ENCODE measurements at regions not wholly inside any gene's neighbourhood (a gene's known extent, or its start where the extent isn't known, plus 50 kb on each side); places are given as distances from the start of the nearest gene placed in this dataset.

GRCh38 chrX:45360571-45360970 is 159.9 kb upstream of the DIPK2B start:
- Histone ChIP-seq H3K27me3 (no peaks in the 10 kb centered on the region), H3K27ac (no peak overlapping the region), H3K9me3 (no peaks in the 10 kb centered on the region), H3K4me3 (no peak overlapping the region), H3K36me3 (no peaks in the 10 kb centered on the region), H3K4me1 (no peaks in the 10 kb centered on the region)
- intact Hi-C loops (cut with DNase I; ENCODE audit: low total_unique reads) (no loop called here), in situ Hi-C loops (cut with MboI; ENCODE audit: low pct_ligation_motif_present in 1 of 4, low pct_unique_long_range_greater_than_20kb in 1 of 4, low sequenced_read_pairs in 3 of 4) (no loop called here)
- DNase-seq = no peak
- WGBS, 2 donors (ENCODE audit: low coverage in 1 of 2) = 100% methylated on average over 1 of the region's 1 CpG; no CpG with 5 or more reads in 1 of the 2 donors
- no peak for TF ChIP-seq CTCF (IDR thresholded peaks at IDR 0.05)
- TF ChIP-seq POLR2A (IDR thresholded peaks at IDR 0.05) = no peak
- no peak for TF ChIP-seq EP300 (IDR thresholded peaks at IDR 0.05; ENCODE audit: low read depth)
- TF ChIP-seq POLR2AphosphoS5 (IDR thresholded peaks at IDR 0.05) = no peak

DNA sequence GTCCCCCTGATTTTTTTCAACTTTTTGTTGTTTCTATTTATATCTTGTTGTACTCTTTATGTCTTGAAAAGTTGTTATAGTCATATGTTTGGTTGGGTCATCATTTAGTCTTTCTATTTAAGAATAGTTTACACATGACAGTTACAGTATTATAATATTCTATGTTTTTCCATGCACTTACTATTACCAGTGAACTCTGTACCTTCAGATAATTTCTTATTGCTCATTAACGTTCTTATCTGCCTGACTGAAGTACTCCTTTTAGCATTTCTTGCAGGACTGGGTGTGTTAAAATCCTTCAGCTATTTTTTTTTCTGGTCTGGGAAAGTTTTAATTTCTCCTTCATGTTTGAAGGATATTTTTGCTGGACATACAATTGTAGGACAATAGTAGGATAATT is 157.7 kb upstream of the DIPK2B start:
- no peaks in the 10 kb centered on the region for H3K4me1 ChIP-seq
- in situ Hi-C loops (cut with MboI; ENCODE audit: low pct_ligation_motif_present in 1 of 4, low pct_unique_long_range_greater_than_20kb in 1 of 4, low sequenced_read_pairs in 3 of 4) = no loop called here
- WGBS, 2 donors (ENCODE audit: low coverage in 1 of 2) = 29 to 43% methylated on average over 1 of the region's 1 CpG
- no peak for TF ChIP-seq POLR2AphosphoS5 (IDR thresholded peaks at IDR 0.05)
- no peak for TF ChIP-seq EP300 (IDR thresholded peaks at IDR 0.05; ENCODE audit: low read depth)
- no peak for TF ChIP-seq CTCF (IDR thresholded peaks at IDR 0.05)
- no peak for TF ChIP-seq POLR2A (IDR thresholded peaks at IDR 0.05)
- no peak overlapping the region for H3K4me3 ChIP-seq
- DNase-seq = no peak
- H3K27me3 ChIP-seq = no peaks in the 10 kb centered on the region
- H3K9me3 ChIP-seq = no peaks in the 10 kb centered on the region
- intact Hi-C loops (cut with DNase I; ENCODE audit: low total_unique reads) = no loop called here
- peak overlapping the region in 2 of 4 donors; percentile 9 for H3K27ac ChIP-seq
- H3K36me3 ChIP-seq = no peaks in the 10 kb centered on the region

DNA sequence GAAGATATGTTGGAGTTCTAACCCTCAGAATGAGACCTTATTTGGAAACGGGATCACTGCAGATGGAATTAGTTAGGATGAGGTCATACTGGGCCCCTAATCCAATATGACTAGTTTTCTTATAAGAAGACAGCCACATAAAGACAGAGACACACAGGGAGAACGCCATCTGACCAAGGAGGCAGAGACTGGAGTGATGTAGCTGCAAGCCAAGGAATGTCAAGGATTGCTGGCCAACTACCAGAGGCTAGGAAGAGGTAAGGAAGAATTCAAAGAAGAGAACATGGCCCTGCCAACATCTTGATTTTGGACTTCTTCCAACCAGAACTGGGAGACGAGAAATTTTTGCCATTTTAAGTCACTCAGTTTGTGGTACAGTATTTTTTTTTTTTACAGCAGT is 152.8 kb upstream of the DIPK2B start:
- Histone ChIP-seq H3K9me3 (no peaks in the 10 kb centered on the region), H3K36me3 (no peaks in the 10 kb centered on the region), H3K27ac (no peak overlapping the region), H3K4me3 (no peak overlapping the region), H3K4me1 (no peaks in the 10 kb centered on the region), H3K27me3 (no peaks in the 10 kb centered on the region)
- intact Hi-C loops (cut with DNase I; ENCODE audit: low total_unique reads) (no loop called here), in situ Hi-C loops (cut with MboI; ENCODE audit: low pct_ligation_motif_present in 1 of 4, low pct_unique_long_range_greater_than_20kb in 1 of 4, low sequenced_read_pairs in 3 of 4) (no loop called here)
- no peak for DNase-seq
- no peak for TF ChIP-seq EP300 (IDR thresholded peaks at IDR 0.05; ENCODE audit: low read depth)
- no peak for TF ChIP-seq POLR2A (IDR thresholded peaks at IDR 0.05)
- 50% methylated on average over 3 of the region's 3 CpGs; no CpG with 5 or more reads in 1 of the 2 donors for WGBS, 2 donors (ENCODE audit: low coverage in 1 of 2)

DNA sequence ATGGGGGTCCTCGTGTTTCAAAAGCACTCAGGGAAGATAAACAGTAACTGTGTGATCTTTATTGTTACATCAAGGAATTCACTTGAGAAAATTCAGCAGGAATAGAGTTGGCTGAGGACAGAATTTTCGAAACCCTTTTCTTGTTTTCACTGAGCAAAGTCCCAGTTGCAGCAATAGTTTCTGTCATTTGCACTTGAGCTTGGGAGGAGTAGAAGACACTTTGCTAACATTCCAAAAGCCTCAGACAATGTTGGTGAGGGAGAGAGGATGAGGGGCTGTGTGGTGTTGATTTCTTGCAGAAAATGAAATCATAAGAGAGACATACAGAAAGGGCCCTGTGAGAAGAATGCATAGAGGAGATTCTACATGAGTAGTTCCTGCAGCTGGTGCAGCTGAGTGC is 151.9 kb upstream of the DIPK2B start:
- no peaks in the 10 kb centered on the region for H3K27me3 ChIP-seq
- H3K9me3 ChIP-seq = no peaks in the 10 kb centered on the region
- DNase-seq = no peak
- TF ChIP-seq POLR2A (IDR thresholded peaks at IDR 0.05) (no peak), EP300 (IDR thresholded peaks at IDR 0.05; ENCODE audit: low read depth) (no peak), POLR2AphosphoS5 (IDR thresholded peaks at IDR 0.05) (no peak), CTCF (IDR thresholded peaks at IDR 0.05) (no peak)
- 56% methylated on average over 2 of the region's 2 CpGs; no CpG with 5 or more reads in 1 of the 2 donors for WGBS, 2 donors (ENCODE audit: low coverage in 1 of 2)
- no peak overlapping the region for H3K4me3 ChIP-seq
- no peaks in the 10 kb centered on the region for H3K36me3 ChIP-seq
- in situ Hi-C loops (cut with MboI; ENCODE audit: low pct_ligation_motif_present in 1 of 4, low pct_unique_long_range_greater_than_20kb in 1 of 4, low sequenced_read_pairs in 3 of 4) = no loop called here
- intact Hi-C loops (cut with DNase I; ENCODE audit: low total_unique reads) = no loop called here
- H3K27ac ChIP-seq = no peak overlapping the region
- H3K4me1 ChIP-seq = no peaks in the 10 kb centered on the region

- H3K4me1 ChIP-seq = no peaks in the 10 kb centered on the region
- in situ Hi-C loops (cut with MboI; ENCODE audit: low pct_ligation_motif_present in 1 of 4, low pct_unique_long_range_greater_than_20kb in 1 of 4, low sequenced_read_pairs in 3 of 4) (no loop called here), intact Hi-C loops (cut with DNase I; ENCODE audit: low total_unique reads) (no loop called here)
- no peak for TF ChIP-seq POLR2AphosphoS5 (IDR thresholded peaks at IDR 0.05)
- no peak for TF ChIP-seq EP300 (IDR thresholded peaks at IDR 0.05; ENCODE audit: low read depth)
- TF ChIP-seq POLR2A (IDR thresholded peaks at IDR 0.05) = no peak
- no peak for TF ChIP-seq CTCF (IDR thresholded peaks at IDR 0.05)
- DNase-seq = no peak
- H3K27me3 ChIP-seq = no peaks in the 10 kb centered on the region
- WGBS, 2 donors (ENCODE audit: low coverage in 1 of 2) = 58 to 76% methylated on average over 2 of the region's 2 CpGs
- no peaks in the 10 kb centered on the region for H3K36me3 ChIP-seq
- H3K4me3 ChIP-seq = no peak overlapping the region
- H3K27ac ChIP-seq = no peak overlapping the region
- no peaks in the 10 kb centered on the region for H3K9me3 ChIP-seq
Measured at GRCh38 chrX:45351478-45351877, 150.8 kb upstream of the DIPK2B start.

All from transverse colon (tissue), 4 donors.